ENCODE measurements at regions not wholly inside any gene's neighbourhood (a gene's known extent, or its start where the extent isn't known, plus 50 kb on each side); places are given as distances from the start of the nearest gene placed in this dataset.

DNA sequence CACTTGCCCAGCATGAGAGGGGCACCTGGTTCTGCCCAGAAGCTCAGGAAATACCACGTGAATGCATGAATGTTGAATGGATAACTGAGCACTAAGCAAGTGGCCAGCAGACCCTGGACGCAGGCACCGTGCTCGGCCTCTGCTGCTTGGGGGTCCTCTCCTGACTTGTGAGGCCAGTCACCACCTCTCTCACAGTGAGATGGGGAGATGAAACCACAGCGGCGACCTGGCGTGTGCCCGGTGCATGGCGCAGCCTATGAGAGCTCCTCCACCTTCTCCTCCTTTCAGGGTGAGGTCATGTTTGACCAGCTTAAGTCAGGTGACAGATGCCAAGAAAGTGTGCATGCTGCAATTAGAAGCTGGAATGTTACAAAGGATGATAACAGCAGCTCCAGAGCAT is 75.5 kb downstream of the HMX1 start:
- no peak for TF ChIP-seq TAF1 (IDR thresholded peaks at IDR 0.05; ENCODE audit: borderline replicate concordance, insufficient read depth, low read length)
- no peak for TF ChIP-seq REST (IDR thresholded peaks at IDR 0.05; ENCODE audit: insufficient read depth in 1 of 2, low read depth in 2 of 2, low read length in 2 of 2)
- no peak for TF ChIP-seq POLR2AphosphoS5 (IDR thresholded peaks at IDR 0.05; ENCODE audit: low read depth, low read length)
- no peak for TF ChIP-seq SIN3A (IDR thresholded peaks at IDR 0.05; ENCODE audit: borderline replicate concordance, insufficient read depth, low read length)
- no peak for TF ChIP-seq FOXP2 (optimal IDR thresholded peaks at IDR 0.05; ENCODE audit: borderline replicate concordance, extremely low read depth, extremely low read length, insufficient read depth)

DNA sequence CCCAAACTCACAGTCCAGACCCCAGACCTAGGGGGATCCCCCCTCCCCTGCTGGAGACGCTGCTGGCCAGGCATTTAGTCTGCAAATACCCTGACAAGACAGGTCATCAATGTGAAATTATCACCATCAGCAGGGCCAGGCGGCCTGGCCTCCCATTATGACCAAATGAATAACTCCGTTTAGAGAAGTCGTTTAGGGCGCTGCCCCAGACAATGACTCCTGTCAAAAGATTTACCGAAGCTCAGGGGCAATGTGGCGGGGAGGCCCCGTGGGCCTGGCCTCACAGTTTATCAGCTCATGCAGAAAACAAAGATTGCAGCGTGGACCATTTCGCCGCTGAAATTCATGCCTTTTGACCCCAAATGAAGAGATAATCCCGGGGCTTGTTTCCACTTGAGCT is 76.5 kb downstream of the HMX1 start:
- no peak for TF ChIP-seq REST (IDR thresholded peaks at IDR 0.05; ENCODE audit: insufficient read depth in 1 of 2, low read depth in 2 of 2, low read length in 2 of 2)
- TF ChIP-seq POLR2AphosphoS5 (IDR thresholded peaks at IDR 0.05; ENCODE audit: low read depth, low read length), result no peak
- TF ChIP-seq SIN3A (IDR thresholded peaks at IDR 0.05; ENCODE audit: borderline replicate concordance, insufficient read depth, low read length), result no peak
- no peak for TF ChIP-seq FOXP2 (optimal IDR thresholded peaks at IDR 0.05; ENCODE audit: borderline replicate concordance, extremely low read depth, extremely low read length, insufficient read depth)

DNA sequence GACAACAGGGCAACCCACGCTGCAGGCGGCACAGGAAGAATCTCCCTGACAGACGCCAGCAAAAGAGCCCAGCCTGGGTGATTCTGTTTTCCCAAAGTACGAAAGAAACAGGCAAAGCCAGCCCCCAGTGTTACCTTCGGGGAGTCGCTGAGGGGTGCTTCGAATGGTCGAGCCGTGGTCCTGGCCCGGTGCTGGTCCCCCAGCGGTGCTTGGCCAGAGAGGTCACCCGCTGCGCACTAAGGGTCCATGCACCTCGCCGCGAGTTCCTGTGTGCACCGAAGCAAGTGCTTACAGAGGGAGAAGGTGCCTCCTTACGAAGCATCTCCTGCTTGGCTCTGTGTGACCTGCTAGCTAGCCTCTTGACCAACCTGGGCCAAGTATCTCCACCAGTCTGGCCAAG is 77.1 kb downstream of the HMX1 start:
- TF ChIP-seq REST (IDR thresholded peaks at IDR 0.05; ENCODE audit: insufficient read depth in 1 of 2, low read depth in 2 of 2, low read length in 2 of 2), result no peak

DNA sequence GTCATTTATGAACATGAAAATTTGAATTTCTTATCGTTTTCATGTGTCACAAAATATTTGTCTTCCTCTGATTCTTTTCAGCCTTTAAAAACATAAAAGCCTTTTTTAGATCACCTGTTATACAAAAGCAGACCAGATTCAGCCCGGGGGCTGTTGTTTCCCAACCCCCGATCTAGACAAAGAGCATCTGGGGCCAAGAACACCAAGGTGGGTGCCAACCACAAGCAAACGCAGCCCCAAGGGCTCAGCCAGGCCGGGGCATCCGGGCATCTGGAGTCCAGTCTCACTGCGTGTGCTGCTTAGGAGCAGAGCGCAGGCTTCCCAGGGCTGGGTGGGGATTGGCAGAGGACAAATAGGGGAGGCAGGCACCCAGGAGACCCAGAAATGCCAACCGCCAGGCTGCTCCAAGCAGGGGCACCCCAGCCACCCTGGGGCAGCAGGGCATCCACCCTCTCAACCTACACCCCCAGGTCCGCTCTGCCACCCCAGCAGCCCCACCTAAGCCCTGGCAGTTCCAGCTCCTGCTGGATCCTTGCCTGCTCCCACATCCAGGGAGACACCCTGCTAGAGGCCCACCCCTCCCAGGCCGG is 78.0 kb downstream of the HMX1 start:
- TF ChIP-seq TAF1 (IDR thresholded peaks at IDR 0.05; ENCODE audit: borderline replicate concordance, insufficient read depth, low read length), result no peak
- TF ChIP-seq FOXP2 (optimal IDR thresholded peaks at IDR 0.05; ENCODE audit: borderline replicate concordance, extremely low read depth, extremely low read length, insufficient read depth), result no peak
- no peak for TF ChIP-seq POLR2AphosphoS5 (IDR thresholded peaks at IDR 0.05; ENCODE audit: low read depth, low read length)
- TF ChIP-seq SIN3A (IDR thresholded peaks at IDR 0.05; ENCODE audit: borderline replicate concordance, insufficient read depth, low read length), result no peak
- TF ChIP-seq REST (IDR thresholded peaks at IDR 0.05; ENCODE audit: insufficient read depth in 1 of 2, low read depth in 2 of 2, low read length in 2 of 2), result no peak

- TF ChIP-seq SIN3A (IDR thresholded peaks at IDR 0.05; ENCODE audit: borderline replicate concordance, insufficient read depth, low read length), result no peak
- no peak for TF ChIP-seq FOXP2 (optimal IDR thresholded peaks at IDR 0.05; ENCODE audit: borderline replicate concordance, extremely low read depth, extremely low read length, insufficient read depth)
- no peak for TF ChIP-seq REST (IDR thresholded peaks at IDR 0.05; ENCODE audit: insufficient read depth in 1 of 2, low read depth in 2 of 2, low read length in 2 of 2)
- TF ChIP-seq POLR2AphosphoS5 (IDR thresholded peaks at IDR 0.05; ENCODE audit: low read depth, low read length), result no peak
- no peak for TF ChIP-seq TAF1 (IDR thresholded peaks at IDR 0.05; ENCODE audit: borderline replicate concordance, insufficient read depth, low read length)
These were observed 79.1 kb downstream of the HMX1 start for GRCh38 chr4:8792491-8792890.

Data from PFSK-1 (cell line).